Hematopoietic multipotent progenitor cell treated with erythropoietin and hydrocortisone succinate and interleukin-3 and kit ligand, for 15 days (in vitro differentiated cells): ENCODE measurements at regions not wholly inside any gene's neighbourhood (a gene's known extent, or its start where the extent isn't known, plus 50 kb on each side); places are given as distances from the start of the nearest gene placed in this dataset.
A peak's percentile ranks its signal among the peaks of the same experiment; 100 is the strongest.
"Not testable (repeated sequence)": the region's sequence is repeated elsewhere in the genome, so short reads cannot be mapped to it uniquely, and the experiment has no call there.

Experiments
- DNase-seq: peaks from one replicate; pipeline ENCODE4 v3.0.0-alpha.2; 2015; ENCODE audit warnings: low spot score

GRCh38 chr4:49510238-49510637 lies 524.2 kb downstream of the CWH43 start:
- DNase-seq, result peak; percentile 9

GRCh38 chr4:49511353-49511752 lies 525.3 kb downstream of the CWH43 start:
- DNase-seq, result peak; percentile 10

- peak; percentile 8 for DNase-seq
Measured at GRCh38 chr4:49511881-49512491, 525.9 kb downstream of the CWH43 start.

DNA sequence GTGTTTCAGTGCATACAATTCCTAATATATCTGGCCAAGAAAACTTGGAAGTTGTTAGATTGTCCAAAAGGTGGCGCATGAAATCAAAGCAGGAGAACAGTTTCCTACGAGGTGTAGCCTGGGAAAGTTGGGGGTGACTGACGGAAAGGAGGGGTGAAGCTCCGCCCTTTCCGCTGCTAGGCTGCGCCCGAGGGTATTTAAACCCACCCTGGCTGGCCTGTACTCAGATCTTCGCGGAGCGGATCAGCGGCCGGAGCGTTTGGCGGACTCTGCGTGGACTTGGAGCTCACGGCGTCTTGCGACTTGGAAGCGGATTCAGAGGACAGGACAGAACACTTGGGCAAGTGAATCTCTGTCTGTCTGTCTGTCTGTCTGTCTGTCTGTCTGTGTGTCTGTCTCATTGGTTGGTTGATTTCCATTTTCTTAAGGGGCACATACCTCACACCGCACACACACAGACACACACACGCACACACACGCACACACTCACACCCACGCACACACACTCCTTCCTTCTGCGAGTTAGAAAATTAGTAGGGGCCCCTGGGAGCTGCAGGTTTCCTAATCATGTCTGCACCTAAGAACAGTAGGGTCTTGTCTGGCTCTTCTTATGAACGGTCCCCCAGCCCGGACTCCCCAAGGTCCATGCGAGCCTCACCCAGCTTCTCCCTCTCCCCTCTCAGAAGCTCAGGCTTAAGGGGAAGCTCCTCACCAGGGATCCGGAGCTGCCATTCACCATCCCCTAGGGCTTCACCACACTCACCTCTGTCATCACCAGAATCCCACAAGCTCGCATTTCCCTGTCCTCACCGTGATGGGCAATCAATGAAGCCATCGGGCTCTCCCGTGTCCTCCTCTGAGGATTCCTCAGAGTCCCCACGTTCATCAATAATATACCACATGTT lies 526.8 kb downstream of the CWH43 start:
- peak; percentile 2 for DNase-seq

GRCh38 chr4:49513546-49514115 lies 527.6 kb downstream of the CWH43 start:
- DNase-seq, result not testable (repeated sequence)

DNA sequence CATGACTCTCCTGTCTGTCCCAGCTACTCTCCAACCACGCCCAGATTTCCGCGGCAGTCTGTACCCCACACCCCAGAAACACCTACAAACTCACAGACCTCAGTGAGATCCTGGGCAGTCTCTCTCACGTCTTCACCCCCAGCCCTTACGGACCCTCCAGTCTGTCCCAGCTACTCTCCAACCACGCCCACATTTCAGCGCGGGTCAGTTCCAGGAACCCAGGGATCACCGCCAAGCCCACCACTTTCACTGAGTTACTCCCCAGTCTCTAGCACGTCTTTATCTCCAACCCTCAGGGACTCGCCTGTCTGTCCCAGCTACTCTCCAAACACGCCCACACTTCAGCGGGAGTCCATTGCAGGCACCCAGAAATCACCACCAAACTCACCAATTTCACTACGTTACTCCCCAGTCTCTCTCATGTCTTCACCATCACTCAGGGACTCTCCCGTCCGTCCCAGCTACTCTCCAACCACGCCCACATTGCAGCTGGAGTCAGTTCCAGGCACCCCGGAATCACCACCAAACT lies 528.2 kb downstream of the CWH43 start:
- DNase-seq, result peak; percentile 2

DNA sequence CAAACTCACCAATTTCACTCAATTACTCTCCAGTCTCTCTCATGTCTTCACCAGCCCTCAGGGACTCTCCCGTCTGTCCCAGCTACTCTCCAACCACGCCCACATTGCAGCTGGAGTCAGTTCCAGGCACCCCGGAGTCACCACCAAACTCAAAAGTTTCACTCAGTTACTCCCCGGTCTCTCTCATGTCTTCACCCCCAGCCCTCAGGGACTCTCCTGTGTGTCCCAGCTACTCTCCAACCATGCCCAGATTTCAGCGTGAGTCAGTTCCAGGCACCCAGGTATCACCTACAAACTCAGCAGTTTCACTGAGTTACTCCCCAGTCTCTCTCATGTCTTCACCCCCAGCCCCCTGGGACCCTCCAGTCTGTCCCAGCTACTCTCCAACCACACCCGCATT lies 528.8 kb downstream of the CWH43 start:
- DNase-seq, result not testable (repeated sequence)

DNA sequence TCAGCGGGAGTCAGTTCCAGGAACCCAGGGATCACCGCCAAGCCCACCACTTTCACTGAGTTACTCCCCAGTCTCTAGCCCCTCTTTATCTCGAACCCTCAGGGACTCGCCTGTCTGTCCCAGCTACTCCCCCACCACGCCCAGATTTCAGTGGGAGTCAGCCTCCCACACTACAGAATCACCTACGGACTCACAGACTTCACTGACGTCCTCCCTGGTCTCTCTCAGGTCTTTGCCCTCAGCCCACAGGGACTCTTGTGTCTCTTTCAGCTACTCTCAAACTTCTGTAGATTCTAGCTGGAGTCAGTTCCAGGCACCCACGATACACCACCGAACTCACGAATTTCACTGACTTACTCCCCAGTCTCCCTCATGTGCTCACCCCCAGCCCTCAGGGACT lies 529.2 kb downstream of the CWH43 start:
- DNase-seq, result not testable (repeated sequence)

- DNase-seq, result not testable (repeated sequence)
Measured at GRCh38 chr4:49516096-49516495, 530.0 kb downstream of the CWH43 start.

GRCh38 chr4:49516796-49517195 lies 530.7 kb downstream of the CWH43 start:
- DNase-seq, result no peak

GRCh38 chr4:49517485-49518205 lies 531.6 kb downstream of the CWH43 start:
- not testable (repeated sequence) for DNase-seq

DNA sequence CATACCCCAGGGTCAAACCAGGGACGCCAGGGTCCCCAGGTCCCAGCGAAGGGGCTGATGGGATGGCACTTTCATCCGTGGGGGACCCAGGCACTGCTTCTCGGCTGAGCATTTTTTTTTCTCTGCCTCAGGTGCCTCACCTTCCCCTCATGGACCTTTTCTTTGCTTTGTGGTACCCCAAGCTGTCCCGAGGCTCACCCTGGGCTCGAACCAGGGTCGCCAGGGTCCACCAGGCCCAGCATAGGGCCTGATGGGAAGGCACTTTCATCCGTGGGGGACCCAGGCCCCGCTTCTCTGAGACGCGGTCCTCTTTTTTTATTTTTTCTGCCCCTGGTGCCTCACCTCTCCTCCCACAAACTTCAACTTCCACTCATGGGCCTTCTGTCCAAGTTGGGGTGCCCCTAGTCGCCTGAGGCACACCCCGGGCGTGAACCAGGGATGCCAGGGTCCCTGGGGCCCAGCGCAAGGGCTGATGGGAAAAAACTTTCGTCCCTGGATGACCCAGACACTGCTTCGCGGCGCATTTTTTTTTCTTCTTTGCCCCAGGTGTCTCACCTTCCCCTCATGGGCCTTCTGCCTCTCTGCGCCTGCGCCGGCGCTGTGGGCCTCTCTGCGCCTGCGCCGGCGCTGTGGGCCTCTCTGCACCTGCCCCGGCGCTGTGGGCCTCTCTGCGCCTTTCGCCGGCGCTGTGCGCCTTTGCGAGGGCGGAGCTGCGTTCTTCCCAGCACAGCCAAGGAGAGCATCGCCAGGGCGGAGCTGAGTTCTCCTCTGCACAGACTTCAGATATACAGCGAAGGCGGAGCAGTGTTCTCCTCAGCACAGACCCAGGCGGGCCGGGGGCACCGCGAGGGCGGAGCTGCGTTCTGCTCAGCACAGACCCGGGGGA lies 533.3 kb downstream of the CWH43 start:
- DNase-seq, result not testable (repeated sequence)

GRCh38 chr4:49523816-49524765 lies 538.0 kb downstream of the CWH43 start:
- not testable (repeated sequence) for DNase-seq

GRCh38 chr4:49558916-49559676 lies 573.0 kb downstream of the CWH43 start:
- DNase-seq, result not testable (repeated sequence)

- DNase-seq, result not testable (repeated sequence)
Measured at GRCh38 chr4:49560131-49560816, 574.2 kb downstream of the CWH43 start.

GRCh38 chr4:49560883-49561282 lies 574.8 kb downstream of the CWH43 start:
- DNase-seq, result not testable (repeated sequence)

- not testable (repeated sequence) for DNase-seq
Measured at GRCh38 chr4:49570248-49570647, 584.2 kb downstream of the CWH43 start.

- not testable (repeated sequence) for DNase-seq
Measured at GRCh38 chr4:49573666-49574215, 587.7 kb downstream of the CWH43 start.
